NCI-H2107 (cell line): ENCODE measurements at regions not wholly inside any gene's neighbourhood (a gene's known extent, or its start where the extent isn't known, plus 50 kb on each side); places are given as distances from the start of the nearest gene placed in this dataset.
"Not testable (repeated sequence)": the region's sequence is repeated elsewhere in the genome, so short reads cannot be mapped to it uniquely, and the experiment has no call there.

Experiments used
- DNase-seq: peaks from one replicate; lab custom pipeline; 2025; lab: John Stamatoyannopoulos, UW

- DNase-seq = no peak
Measured at GRCh38 chr2:150107170-150107569, 380.3 kb downstream of the RND3 start.

- DNase-seq = no peak
Measured at GRCh38 chr2:150101947-150102346, 385.5 kb downstream of the RND3 start.

GRCh38 chr2:150100834-150101233 is 386.6 kb downstream of the RND3 start:
- no peak for DNase-seq

- DNase-seq = no peak
Measured at GRCh38 chr2:150100336-150100735, 387.1 kb downstream of the RND3 start.

- no peak for DNase-seq
Measured at GRCh38 chr2:150099805-150100204, 387.7 kb downstream of the RND3 start.

GRCh38 chr2:150097901-150098531 is 389.5 kb downstream of the RND3 start:
- no peak for DNase-seq

GRCh38 chr2:150097402-150097801 is 390.1 kb downstream of the RND3 start:
- DNase-seq = no peak

GRCh38 chr2:150095361-150096095 is 391.9 kb downstream of the RND3 start:
- no peak for DNase-seq

- DNase-seq = no peak
Measured at GRCh38 chr2:150091846-150092245, 395.6 kb downstream of the RND3 start.

GRCh38 chr2:150090031-150090430 is 397.4 kb downstream of the RND3 start:
- no peak for DNase-seq

- DNase-seq = no peak
Measured at GRCh38 chr2:150088538-150088937, 398.9 kb downstream of the RND3 start.

GRCh38 chr2:150085478-150085877 is 402.0 kb downstream of the RND3 start:
- no peak for DNase-seq

GRCh38 chr2:150081775-150082481 is 405.5 kb downstream of the RND3 start:
- DNase-seq = no peak

GRCh38 chr2:150076281-150076680 is 411.2 kb downstream of the RND3 start:
- no peak for DNase-seq

GRCh38 chr2:150075831-150076230 is 411.6 kb downstream of the RND3 start:
- DNase-seq = no peak

- no peak for DNase-seq
Measured at GRCh38 chr2:150066490-150066889, 421.0 kb downstream of the RND3 start.

- DNase-seq = no peak
Measured at GRCh38 chr2:150063931-150064548, 423.4 kb downstream of the RND3 start.

- no peak for DNase-seq
Measured at GRCh38 chr2:150063432-150063889, 424.0 kb downstream of the RND3 start.

GRCh38 chr2:150062416-150062815 is 425.1 kb downstream of the RND3 start:
- no peak for DNase-seq

- DNase-seq = no peak
Measured at GRCh38 chr2:150060341-150060740, 427.1 kb downstream of the RND3 start.

GRCh38 chr2:150059676-150060075 is 427.8 kb downstream of the RND3 start:
- DNase-seq = not testable (repeated sequence)

- no peak for DNase-seq
Measured at GRCh38 chr2:150052457-150052856, 435.0 kb downstream of the RND3 start.

- no peak for DNase-seq
Measured at GRCh38 chr2:150051004-150051403, 436.5 kb downstream of the RND3 start.
